HG03521 (cell line): ENCODE measurements at regions not wholly inside any gene's neighbourhood (a gene's known extent, or its start where the extent isn't known, plus 50 kb on each side); places are given as distances from the start of the nearest gene placed in this dataset.

ENCODE experiments used
- ATAC-seq: cut with Tn5 transposase; IDR thresholded peaks from one replicate; pipeline ENCODE4 v1.9.1; 2021; ENCODE audit warnings: mild to moderate bottlenecking, moderate library complexity; ENCODE audit not compliant: unreplicated experiment

GRCh38 chr9:129368444-129368978 lies 190.4 kb upstream of the IER5L start:
- no peak for ATAC-seq

GRCh38 chr9:129367287-129367686 lies 189.2 kb upstream of the IER5L start:
- no peak for ATAC-seq

GRCh38 chr9:129365196-129365595 lies 187.1 kb upstream of the IER5L start:
- no peak for ATAC-seq

GRCh38 chr9:129363216-129363873 lies 185.3 kb upstream of the IER5L start:
- no peak for ATAC-seq

GRCh38 chr9:129362287-129363000 lies 184.4 kb upstream of the IER5L start:
- ATAC-seq = no peak

- ATAC-seq = no peak
Measured at GRCh38 chr9:129361196-129361595, 183.1 kb upstream of the IER5L start.

GRCh38 chr9:129359916-129360536 lies 182.0 kb upstream of the IER5L start:
- no peak for ATAC-seq

- no peak for ATAC-seq
Measured at GRCh38 chr9:129359162-129359811, 181.2 kb upstream of the IER5L start.

- no peak for ATAC-seq
Measured at GRCh38 chr9:129358621-129359154, 180.6 kb upstream of the IER5L start.

GRCh38 chr9:129357773-129358245 lies 179.7 kb upstream of the IER5L start:
- no peak for ATAC-seq

- no peak for ATAC-seq
Measured at GRCh38 chr9:129356871-129357772, 179.1 kb upstream of the IER5L start.

- ATAC-seq = no peak
Measured at GRCh38 chr9:129355631-129356030, 177.6 kb upstream of the IER5L start.

- ATAC-seq = no peak
Measured at GRCh38 chr9:129354498-129354897, 176.4 kb upstream of the IER5L start.

GRCh38 chr9:129353697-129354336 lies 175.8 kb upstream of the IER5L start:
- no peak for ATAC-seq

GRCh38 chr9:129352146-129352865 lies 174.2 kb upstream of the IER5L start:
- ATAC-seq = no peak

- no peak for ATAC-seq
Measured at GRCh38 chr9:129351642-129352145, 173.6 kb upstream of the IER5L start.

- no peak for ATAC-seq
Measured at GRCh38 chr9:129351058-129351641, 173.1 kb upstream of the IER5L start.
